ENCODE measurements at regions not wholly inside any gene's neighbourhood (a gene's known extent, or its start where the extent isn't known, plus 50 kb on each side); places are given as distances from the start of the nearest gene placed in this dataset.

DNA sequence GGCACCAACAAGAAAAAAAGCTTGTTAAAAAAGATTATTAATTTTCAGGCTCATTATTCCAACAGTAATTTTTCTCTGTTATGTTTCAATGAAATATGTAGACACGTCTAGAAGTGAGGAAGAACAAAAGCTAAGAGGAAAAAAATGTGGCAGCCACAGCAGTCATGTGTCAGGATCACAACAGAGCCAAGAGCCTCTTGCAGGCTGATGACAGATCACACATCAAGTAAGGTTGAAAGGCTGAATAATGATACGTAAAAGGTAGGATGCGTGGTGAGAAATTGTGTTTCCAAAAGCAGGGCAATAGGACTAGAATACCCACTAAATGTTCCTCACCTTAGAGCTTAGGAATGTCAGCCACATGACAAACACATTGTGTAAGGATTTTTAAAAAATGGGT lies 124.8 kb downstream of the HTR1A start:
- TF ChIP-seq, protein P1, sequence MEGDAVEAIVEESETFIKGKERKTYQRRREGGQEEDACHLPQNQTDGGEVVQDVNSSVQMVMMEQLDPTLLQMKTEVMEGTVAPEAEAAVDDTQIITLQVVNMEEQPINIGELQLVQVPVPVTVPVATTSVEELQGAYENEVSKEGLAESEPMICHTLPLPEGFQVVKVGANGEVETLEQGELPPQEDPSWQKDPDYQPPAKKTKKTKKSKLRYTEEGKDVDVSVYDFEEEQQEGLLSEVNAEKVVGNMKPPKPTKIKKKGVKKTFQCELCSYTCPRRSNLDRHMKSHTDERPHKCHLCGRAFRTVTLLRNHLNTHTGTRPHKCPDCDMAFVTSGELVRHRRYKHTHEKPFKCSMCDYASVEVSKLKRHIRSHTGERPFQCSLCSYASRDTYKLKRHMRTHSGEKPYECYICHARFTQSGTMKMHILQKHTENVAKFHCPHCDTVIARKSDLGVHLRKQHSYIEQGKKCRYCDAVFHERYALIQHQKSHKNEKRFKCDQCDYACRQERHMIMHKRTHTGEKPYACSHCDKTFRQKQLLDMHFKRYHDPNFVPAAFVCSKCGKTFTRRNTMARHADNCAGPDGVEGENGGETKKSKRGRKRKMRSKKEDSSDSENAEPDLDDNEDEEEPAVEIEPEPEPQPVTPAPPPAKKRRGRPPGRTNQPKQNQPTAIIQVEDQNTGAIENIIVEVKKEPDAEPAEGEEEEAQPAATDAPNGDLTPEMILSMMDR (IDR thresholded peaks at IDR 0.05; ENCODE audit: low read length) = no peak
- no peak for TF ChIP-seq EZH2 (IDR thresholded peaks at IDR 0.05; ENCODE audit: borderline replicate concordance, low read length)

Data from OCI-LY1 (cell line).